ENCODE measurements at regions not wholly inside any gene's neighbourhood (a gene's known extent, or its start where the extent isn't known, plus 50 kb on each side); places are given as distances from the start of the nearest gene placed in this dataset.

DNA sequence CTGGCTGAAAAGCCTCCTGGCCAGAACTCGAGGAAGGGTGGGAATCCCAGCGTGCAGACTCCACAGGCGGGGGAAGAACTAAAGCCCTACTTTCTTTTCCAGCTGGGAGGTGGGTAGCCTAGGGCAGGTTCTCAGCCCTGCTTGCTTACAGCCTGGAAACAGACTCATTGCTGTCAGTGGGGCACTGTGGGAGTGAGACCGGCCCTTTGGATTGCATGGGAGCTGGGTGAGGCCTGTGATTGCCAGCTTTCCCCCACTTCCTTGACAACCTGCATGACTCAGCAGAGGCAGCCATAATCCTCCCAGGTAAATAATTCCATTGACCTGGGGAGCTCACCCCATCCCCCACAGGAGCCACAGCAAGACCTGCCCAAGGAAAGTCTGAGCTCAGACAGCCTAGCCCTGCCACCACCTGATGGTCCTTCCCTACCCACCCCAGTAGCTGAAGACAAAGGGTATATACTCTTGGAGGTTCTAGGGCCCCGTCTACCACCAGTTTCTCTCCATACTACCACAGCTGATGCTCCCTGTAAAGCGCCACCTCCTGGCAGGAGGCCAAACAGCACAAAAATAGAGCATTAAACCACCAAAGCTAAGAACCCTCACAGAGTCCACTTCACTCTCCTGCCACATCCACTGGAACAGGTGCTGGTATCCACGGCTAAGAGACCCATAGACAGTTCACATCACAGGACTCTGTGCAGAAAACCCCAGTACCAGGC lies 294.1 kb downstream of the SEC23A start:
- ATAC-seq, result peak; percentile 32; the same call in 1 of the 2 replicates
- Mint-ChIP-seq H3K4me1 (no peaks in the 10 kb centered on the region), H3K27me3 (ENCODE audit: low read depth) (peaks cover 2% of the 10 kb centered on the region; the same call in 1 of the 2 replicates), H3K4me3 (no peak overlapping the region), H3K9me3 (peaks cover 48% of the 10 kb centered on the region), H3K27ac (no peak overlapping the region), H3K36me3 (peaks cover 19% of the 10 kb centered on the region)
- peak; percentile 33 for DNase-seq (ENCODE audit: low spot score)
- TF ChIP-seq, protein P1, sequence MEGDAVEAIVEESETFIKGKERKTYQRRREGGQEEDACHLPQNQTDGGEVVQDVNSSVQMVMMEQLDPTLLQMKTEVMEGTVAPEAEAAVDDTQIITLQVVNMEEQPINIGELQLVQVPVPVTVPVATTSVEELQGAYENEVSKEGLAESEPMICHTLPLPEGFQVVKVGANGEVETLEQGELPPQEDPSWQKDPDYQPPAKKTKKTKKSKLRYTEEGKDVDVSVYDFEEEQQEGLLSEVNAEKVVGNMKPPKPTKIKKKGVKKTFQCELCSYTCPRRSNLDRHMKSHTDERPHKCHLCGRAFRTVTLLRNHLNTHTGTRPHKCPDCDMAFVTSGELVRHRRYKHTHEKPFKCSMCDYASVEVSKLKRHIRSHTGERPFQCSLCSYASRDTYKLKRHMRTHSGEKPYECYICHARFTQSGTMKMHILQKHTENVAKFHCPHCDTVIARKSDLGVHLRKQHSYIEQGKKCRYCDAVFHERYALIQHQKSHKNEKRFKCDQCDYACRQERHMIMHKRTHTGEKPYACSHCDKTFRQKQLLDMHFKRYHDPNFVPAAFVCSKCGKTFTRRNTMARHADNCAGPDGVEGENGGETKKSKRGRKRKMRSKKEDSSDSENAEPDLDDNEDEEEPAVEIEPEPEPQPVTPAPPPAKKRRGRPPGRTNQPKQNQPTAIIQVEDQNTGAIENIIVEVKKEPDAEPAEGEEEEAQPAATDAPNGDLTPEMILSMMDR (IDR thresholded peaks at IDR 0.05), result peak; percentile 43; the same call in 1 of the 2 replicates
- TF ChIP-seq, protein P2, sequence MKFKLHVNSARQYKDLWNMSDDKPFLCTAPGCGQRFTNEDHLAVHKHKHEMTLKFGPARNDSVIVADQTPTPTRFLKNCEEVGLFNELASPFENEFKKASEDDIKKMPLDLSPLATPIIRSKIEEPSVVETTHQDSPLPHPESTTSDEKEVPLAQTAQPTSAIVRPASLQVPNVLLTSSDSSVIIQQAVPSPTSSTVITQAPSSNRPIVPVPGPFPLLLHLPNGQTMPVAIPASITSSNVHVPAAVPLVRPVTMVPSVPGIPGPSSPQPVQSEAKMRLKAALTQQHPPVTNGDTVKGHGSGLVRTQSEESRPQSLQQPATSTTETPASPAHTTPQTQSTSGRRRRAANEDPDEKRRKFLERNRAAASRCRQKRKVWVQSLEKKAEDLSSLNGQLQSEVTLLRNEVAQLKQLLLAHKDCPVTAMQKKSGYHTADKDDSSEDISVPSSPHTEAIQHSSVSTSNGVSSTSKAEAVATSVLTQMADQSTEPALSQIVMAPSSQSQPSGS (CRISPR knock-in tag; IDR thresholded peaks at IDR 0.05; ENCODE audit: borderline replicate concordance, low read depth), result no peak
- CTCF ChIA-PET, result interaction anchor here (0.6 to 1.4 kb wide), 7 partner anchors 11 to 208 kb away, joined by 3 to 4 read pairs (median 4); no protein-coding TSS in a partner anchor
- POLR2A ChIA-PET, result no interaction called here

DNA sequence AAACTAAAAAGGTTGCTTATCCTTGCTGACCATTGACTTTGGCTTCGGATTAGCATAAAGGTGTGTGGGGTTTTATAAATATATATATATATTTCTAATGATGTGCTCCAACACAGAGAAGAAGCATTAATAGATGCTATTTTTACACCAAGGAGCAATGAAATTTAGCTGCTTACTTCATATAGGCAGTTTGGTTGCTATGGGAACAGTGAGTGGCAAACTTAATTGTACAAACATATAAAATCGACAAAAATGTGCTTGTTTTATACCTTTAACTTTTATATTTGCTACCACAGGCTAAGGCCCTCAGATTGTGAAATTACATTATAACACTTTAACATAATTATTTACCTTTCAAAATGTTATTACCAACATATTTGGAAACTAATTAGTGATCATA lies 303.4 kb downstream of the SEC23A start:
- Mint-ChIP-seq H3K27ac (no peak overlapping the region), H3K4me1 (no peaks in the 10 kb centered on the region), H3K9me3 (peaks cover 35% of the 10 kb centered on the region), H3K27me3 (ENCODE audit: low read depth) (peaks cover under 1% of the 10 kb centered on the region; the same call in 1 of the 2 replicates), H3K4me3 (no peak overlapping the region), H3K36me3 (peaks cover 6% of the 10 kb centered on the region)
- TF ChIP-seq, protein P3, sequence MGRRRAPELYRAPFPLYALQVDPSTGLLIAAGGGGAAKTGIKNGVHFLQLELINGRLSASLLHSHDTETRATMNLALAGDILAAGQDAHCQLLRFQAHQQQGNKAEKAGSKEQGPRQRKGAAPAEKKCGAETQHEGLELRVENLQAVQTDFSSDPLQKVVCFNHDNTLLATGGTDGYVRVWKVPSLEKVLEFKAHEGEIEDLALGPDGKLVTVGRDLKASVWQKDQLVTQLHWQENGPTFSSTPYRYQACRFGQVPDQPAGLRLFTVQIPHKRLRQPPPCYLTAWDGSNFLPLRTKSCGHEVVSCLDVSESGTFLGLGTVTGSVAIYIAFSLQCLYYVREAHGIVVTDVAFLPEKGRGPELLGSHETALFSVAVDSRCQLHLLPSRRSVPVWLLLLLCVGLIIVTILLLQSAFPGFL (CRISPR knock-in tag; IDR thresholded peaks at IDR 0.05; ENCODE audit: borderline replicate concordance), result no peak
- TF ChIP-seq, protein P4, sequence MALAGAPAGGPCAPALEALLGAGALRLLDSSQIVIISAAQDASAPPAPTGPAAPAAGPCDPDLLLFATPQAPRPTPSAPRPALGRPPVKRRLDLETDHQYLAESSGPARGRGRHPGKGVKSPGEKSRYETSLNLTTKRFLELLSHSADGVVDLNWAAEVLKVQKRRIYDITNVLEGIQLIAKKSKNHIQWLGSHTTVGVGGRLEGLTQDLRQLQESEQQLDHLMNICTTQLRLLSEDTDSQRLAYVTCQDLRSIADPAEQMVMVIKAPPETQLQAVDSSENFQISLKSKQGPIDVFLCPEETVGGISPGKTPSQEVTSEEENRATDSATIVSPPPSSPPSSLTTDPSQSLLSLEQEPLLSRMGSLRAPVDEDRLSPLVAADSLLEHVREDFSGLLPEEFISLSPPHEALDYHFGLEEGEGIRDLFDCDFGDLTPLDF (CRISPR knock-in tag; IDR thresholded peaks at IDR 0.05), result no peak
- TF ChIP-seq EMX1 (CRISPR knock-in tag; IDR thresholded peaks at IDR 0.05) (no peak), NR1H2 (CRISPR knock-in tag; IDR thresholded peaks at IDR 0.05) (no peak), PRRX2 (CRISPR knock-in tag; IDR thresholded peaks at IDR 0.05) (no peak), ZNF263 (CRISPR knock-in tag; IDR thresholded peaks at IDR 0.05; ENCODE audit: low read depth) (no peak), ZNF396 (CRISPR knock-in tag; IDR thresholded peaks at IDR 0.05; ENCODE audit: borderline replicate concordance) (no peak), ATF1 (CRISPR knock-in tag; IDR thresholded peaks at IDR 0.05) (no peak), TEAD1 (CRISPR knock-in tag; IDR thresholded peaks at IDR 0.05) (no peak), ZNF219 (CRISPR knock-in tag; IDR thresholded peaks at IDR 0.05; ENCODE audit: borderline replicate concordance) (no peak)
- TF ChIP-seq, protein P1 (IDR thresholded peaks at IDR 0.05), result no peak
- DNase-seq (ENCODE audit: low spot score), result no peak
- ATAC-seq, result no peak
- POLR2A ChIA-PET, result no interaction called here
- CTCF ChIA-PET, result no interaction called here

DNA sequence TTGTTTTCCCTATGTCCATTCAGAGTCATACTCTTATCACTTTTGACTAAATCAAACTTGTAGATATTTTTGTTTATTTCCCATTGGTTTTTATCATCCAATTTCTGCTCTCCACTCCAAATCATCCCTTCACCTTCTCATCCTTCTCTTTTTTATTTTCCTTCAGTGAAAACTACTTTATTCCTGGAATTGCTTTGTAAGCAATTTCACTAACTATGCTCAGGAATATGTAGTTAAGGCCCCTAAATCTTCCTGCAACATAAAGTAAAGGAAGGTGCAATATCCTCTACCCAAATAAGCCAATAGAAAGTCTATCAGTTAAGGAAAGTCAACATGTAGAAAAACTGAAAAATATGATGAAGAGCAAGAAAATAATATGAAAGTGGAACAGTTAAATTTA lies 308.4 kb downstream of the SEC23A start:
- Mint-ChIP-seq H3K36me3 (peaks cover 4% of the 10 kb centered on the region; the same call in 1 of the 2 replicates), H3K4me3 (no peak overlapping the region), H3K9me3 (peaks cover 11% of the 10 kb centered on the region), H3K27me3 (ENCODE audit: low read depth) (no peaks in the 10 kb centered on the region), H3K4me1 (peaks cover 22% of the 10 kb centered on the region), H3K27ac (no peak overlapping the region)
- no peak for DNase-seq (ENCODE audit: low spot score)
- POLR2A ChIA-PET, result no interaction called here
- no peak for ATAC-seq
- CTCF ChIA-PET, result interaction anchor here (1.9 kb wide), 1 partner anchor 14 kb away, joined by 4 read pairs; no protein-coding TSS in a partner anchor
- TF ChIP-seq, protein P5, sequence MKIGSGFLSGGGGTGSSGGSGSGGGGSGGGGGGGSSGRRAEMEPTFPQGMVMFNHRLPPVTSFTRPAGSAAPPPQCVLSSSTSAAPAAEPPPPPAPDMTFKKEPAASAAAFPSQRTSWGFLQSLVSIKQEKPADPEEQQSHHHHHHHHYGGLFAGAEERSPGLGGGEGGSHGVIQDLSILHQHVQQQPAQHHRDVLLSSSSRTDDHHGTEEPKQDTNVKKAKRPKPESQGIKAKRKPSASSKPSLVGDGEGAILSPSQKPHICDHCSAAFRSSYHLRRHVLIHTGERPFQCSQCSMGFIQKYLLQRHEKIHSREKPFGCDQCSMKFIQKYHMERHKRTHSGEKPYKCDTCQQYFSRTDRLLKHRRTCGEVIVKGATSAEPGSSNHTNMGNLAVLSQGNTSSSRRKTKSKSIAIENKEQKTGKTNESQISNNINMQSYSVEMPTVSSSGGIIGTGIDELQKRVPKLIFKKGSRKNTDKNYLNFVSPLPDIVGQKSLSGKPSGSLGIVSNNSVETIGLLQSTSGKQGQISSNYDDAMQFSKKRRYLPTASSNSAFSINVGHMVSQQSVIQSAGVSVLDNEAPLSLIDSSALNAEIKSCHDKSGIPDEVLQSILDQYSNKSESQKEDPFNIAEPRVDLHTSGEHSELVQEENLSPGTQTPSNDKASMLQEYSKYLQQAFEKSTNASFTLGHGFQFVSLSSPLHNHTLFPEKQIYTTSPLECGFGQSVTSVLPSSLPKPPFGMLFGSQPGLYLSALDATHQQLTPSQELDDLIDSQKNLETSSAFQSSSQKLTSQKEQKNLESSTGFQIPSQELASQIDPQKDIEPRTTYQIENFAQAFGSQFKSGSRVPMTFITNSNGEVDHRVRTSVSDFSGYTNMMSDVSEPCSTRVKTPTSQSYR (CRISPR knock-in tag; IDR thresholded peaks at IDR 0.05), result no peak
- TF ChIP-seq, protein P1 (IDR thresholded peaks at IDR 0.05), result no peak
- TF ChIP-seq, protein P2 (CRISPR knock-in tag; IDR thresholded peaks at IDR 0.05; ENCODE audit: borderline replicate concordance, low read depth), result no peak
- TF ChIP-seq OVOL2 (CRISPR knock-in tag; IDR thresholded peaks at IDR 0.05; ENCODE audit: borderline replicate concordance) (no peak), SP1 (CRISPR knock-in tag; conservative IDR thresholded peaks at IDR 0.05) (no peak)

All from WTC11 (cell line).